ENCODE measurements at regions not wholly inside any gene's neighbourhood (a gene's known extent, or its start where the extent isn't known, plus 50 kb on each side); places are given as distances from the start of the nearest gene placed in this dataset.

DNA sequence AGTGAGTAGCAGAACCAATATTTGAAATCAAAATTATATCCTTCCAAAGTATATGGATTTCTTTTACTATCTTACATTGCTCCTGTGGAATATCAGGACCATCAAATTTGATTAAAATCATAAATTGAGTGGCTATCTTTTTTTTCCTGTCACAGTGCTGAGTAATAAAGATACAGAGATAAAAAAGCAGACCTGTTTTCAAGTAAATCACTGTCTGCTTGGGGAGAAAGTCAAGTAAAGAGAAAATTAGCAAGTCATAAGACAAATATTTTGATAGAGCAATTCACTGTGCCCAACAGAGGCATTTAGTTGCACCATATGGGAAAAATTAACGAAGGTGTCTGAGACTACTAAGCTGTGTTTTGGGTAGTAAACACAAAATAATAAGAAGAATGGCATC, 933.7 kb downstream of the NTRK3 start:
- Histone ChIP-seq H3K4me1 (ENCODE audit: insufficient read depth, low read length) (no peaks in the 10 kb centered on the region), H3K27ac (ENCODE audit: low read depth, low read length) (no peak overlapping the region), H3K36me3 (ENCODE audit: insufficient read depth, low read length) (no peaks in the 10 kb centered on the region), H3K9me3 (ENCODE audit: low read length) (no peaks in the 10 kb centered on the region), H3K4me3 (ENCODE audit: low read length) (no peak overlapping the region), H3K27me3 (ENCODE audit: insufficient read depth, low read length, poor library complexity, severe bottlenecking) (no peaks in the 10 kb centered on the region)
- CTCF ChIA-PET = no interaction called here
- POLR2A ChIA-PET = no interaction called here
- peaks cover 0 to 11% (median 4%) of the 10 kb centered on the region in 5 donors for H3K9me3 Mint-ChIP-seq
- no peaks in the 10 kb centered on the region for H3K36me3 Mint-ChIP-seq
- H3K4me3 Mint-ChIP-seq = no peak overlapping the region
- no peaks in the 10 kb centered on the region for H3K27me3 Mint-ChIP-seq
- H3K4me1 Mint-ChIP-seq = no peaks in the 10 kb centered on the region
- no peak for DNase-seq
- H3K27ac Mint-ChIP-seq = no peak overlapping the region

DNA sequence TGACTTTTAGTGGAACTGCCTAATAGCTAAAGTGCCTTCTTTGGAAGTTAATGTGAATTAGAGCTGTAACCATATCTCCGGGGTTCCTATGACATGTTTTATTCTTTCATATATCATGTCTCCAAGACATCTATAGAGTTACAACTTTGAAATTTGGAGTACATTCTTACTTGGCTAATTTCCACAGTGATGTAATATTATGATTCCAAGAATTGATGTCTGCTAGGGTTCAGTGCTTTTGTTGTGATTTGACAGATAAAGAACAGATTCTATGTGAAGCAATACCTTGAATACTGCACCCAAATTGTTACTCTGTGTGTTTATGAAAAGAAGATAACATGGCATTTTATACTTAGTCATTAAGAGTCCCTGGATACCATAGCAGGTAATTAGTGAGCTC, 934.3 kb downstream of the NTRK3 start:
- Histone ChIP-seq H3K27ac (ENCODE audit: low read depth, low read length) (no peak overlapping the region), H3K4me1 (ENCODE audit: insufficient read depth, low read length) (no peaks in the 10 kb centered on the region), H3K4me3 (ENCODE audit: low read length) (no peak overlapping the region), H3K9me3 (ENCODE audit: low read length) (no peaks in the 10 kb centered on the region), H3K36me3 (ENCODE audit: insufficient read depth, low read length) (no peaks in the 10 kb centered on the region), H3K27me3 (ENCODE audit: insufficient read depth, low read length, poor library complexity, severe bottlenecking) (no peaks in the 10 kb centered on the region)
- ChIA-PET CTCF (no interaction called here), POLR2A (no interaction called here)
- H3K9me3 Mint-ChIP-seq = peaks cover 0 to 11% (median 4%) of the 10 kb centered on the region in 5 donors
- H3K36me3 Mint-ChIP-seq = no peaks in the 10 kb centered on the region
- H3K4me3 Mint-ChIP-seq = no peak overlapping the region
- DNase-seq = no peak
- no peak overlapping the region for H3K27ac Mint-ChIP-seq
- no peaks in the 10 kb centered on the region for H3K27me3 Mint-ChIP-seq
- H3K4me1 Mint-ChIP-seq = no peaks in the 10 kb centered on the region

DNA sequence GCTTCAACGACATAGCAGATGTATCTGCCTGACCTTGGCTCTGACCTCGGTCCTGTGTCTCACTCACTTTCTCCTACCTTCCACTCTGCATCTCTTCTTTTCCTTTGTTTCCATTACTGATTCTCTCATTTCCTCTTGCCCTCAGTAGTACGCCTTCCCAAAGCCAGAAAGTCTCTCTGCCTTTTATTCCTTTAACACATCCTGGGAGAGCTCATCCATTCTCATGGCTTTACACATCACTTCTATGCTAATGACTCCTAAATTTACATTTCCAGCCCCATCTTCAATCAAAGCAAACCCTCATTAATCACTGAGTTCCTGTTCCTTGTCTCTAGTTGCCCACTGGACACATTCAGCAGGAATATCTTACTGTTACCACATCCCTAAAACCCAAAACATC, 938.6 kb downstream of the NTRK3 start:
- H3K9me3 Mint-ChIP-seq = peaks cover 0 to 4% (median 0%) of the 10 kb centered on the region in 5 donors
- CTCF ChIA-PET = no interaction called here
- POLR2A ChIA-PET = no interaction called here
- Histone ChIP-seq H3K36me3 (ENCODE audit: insufficient read depth, low read length) (no peaks in the 10 kb centered on the region), H3K27ac (ENCODE audit: low read depth, low read length) (no peak overlapping the region), H3K4me1 (ENCODE audit: insufficient read depth, low read length) (no peaks in the 10 kb centered on the region), H3K4me3 (ENCODE audit: low read length) (no peak overlapping the region), H3K27me3 (ENCODE audit: insufficient read depth, low read length, poor library complexity, severe bottlenecking) (no peaks in the 10 kb centered on the region), H3K9me3 (ENCODE audit: low read length) (no peaks in the 10 kb centered on the region)
- no peaks in the 10 kb centered on the region for H3K36me3 Mint-ChIP-seq
- no peak for DNase-seq
- H3K27ac Mint-ChIP-seq = no peak overlapping the region
- no peaks in the 10 kb centered on the region for H3K27me3 Mint-ChIP-seq
- H3K4me1 Mint-ChIP-seq = no peaks in the 10 kb centered on the region
- H3K4me3 Mint-ChIP-seq = no peak overlapping the region

DNA sequence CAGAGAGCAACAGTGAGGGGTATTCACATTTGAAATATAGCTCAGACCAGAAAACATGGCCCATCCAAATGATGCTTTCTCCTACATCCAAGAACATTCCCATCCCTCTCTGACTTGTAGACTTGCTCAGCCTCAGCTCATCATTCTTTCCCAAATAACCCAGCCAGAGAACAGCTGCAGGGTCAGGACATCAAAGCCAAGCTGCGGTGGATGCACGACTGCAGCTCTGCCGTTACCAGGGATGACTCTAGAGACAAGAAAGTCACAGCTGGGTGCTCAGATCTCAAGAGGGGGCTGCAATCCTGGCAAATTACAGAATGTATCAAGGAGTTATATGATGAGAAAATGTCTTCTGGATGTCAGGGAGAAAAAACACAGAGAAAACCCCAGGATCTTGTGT, 944.3 kb downstream of the NTRK3 start:
- no peak for DNase-seq
- no peak overlapping the region for H3K4me3 Mint-ChIP-seq
- H3K36me3 Mint-ChIP-seq = no peaks in the 10 kb centered on the region
- no peak overlapping the region for H3K27ac Mint-ChIP-seq
- no peaks in the 10 kb centered on the region for H3K27me3 Mint-ChIP-seq
- Histone ChIP-seq H3K27me3 (ENCODE audit: insufficient read depth, low read length, poor library complexity, severe bottlenecking) (no peaks in the 10 kb centered on the region), H3K27ac (ENCODE audit: low read depth, low read length) (no peak overlapping the region), H3K4me3 (ENCODE audit: low read length) (no peak overlapping the region), H3K4me1 (ENCODE audit: insufficient read depth, low read length) (no peaks in the 10 kb centered on the region), H3K9me3 (ENCODE audit: low read length) (no peaks in the 10 kb centered on the region), H3K36me3 (ENCODE audit: insufficient read depth, low read length) (no peaks in the 10 kb centered on the region)
- H3K4me1 Mint-ChIP-seq = no peaks in the 10 kb centered on the region
- peaks cover 0 to under 1% (median 0%) of the 10 kb centered on the region in 5 donors for H3K9me3 Mint-ChIP-seq
- ChIA-PET CTCF (no interaction called here), POLR2A (no interaction called here)

DNA sequence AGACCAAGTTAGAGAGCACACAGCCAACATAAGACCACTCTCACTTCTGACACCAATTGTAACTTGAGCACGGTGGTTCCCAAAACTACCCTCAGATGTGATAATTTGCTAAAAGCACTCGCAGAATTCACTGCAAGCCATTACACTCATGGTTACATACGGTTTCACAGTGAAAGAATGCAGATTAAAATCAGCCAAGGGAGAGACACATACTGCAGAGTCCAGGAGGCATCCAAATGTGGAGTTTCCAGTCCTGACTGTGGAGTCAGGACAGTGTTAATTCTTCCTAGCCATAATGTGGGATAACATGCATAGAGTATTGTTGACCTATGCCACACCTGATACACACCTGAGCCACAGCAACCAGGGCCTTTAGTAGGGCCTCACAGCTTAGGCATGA, 956.4 kb downstream of the NTRK3 start:
- no peaks in the 10 kb centered on the region for H3K27me3 ChIP-seq (ENCODE audit: insufficient read depth, low read length, poor library complexity, severe bottlenecking)
- H3K36me3 Mint-ChIP-seq = no peaks in the 10 kb centered on the region
- no peak overlapping the region for H3K27ac Mint-ChIP-seq
- DNase-seq = no peak
- H3K36me3 ChIP-seq (ENCODE audit: insufficient read depth, low read length) = no peaks in the 10 kb centered on the region
- H3K9me3 ChIP-seq (ENCODE audit: low read length) = no peaks in the 10 kb centered on the region
- no peaks in the 10 kb centered on the region for H3K4me1 ChIP-seq (ENCODE audit: insufficient read depth, low read length)
- H3K4me3 ChIP-seq (ENCODE audit: low read length) = no peak overlapping the region
- H3K4me1 Mint-ChIP-seq = no peaks in the 10 kb centered on the region
- peaks cover 0 to 2% (median 0%) of the 10 kb centered on the region in 5 donors for H3K9me3 Mint-ChIP-seq
- CTCF ChIA-PET = no interaction called here
- POLR2A ChIA-PET = no interaction called here
- no peak overlapping the region for H3K4me3 Mint-ChIP-seq
- H3K27ac ChIP-seq (ENCODE audit: low read depth, low read length) = no peak overlapping the region
- no peaks in the 10 kb centered on the region for H3K27me3 Mint-ChIP-seq

DNA sequence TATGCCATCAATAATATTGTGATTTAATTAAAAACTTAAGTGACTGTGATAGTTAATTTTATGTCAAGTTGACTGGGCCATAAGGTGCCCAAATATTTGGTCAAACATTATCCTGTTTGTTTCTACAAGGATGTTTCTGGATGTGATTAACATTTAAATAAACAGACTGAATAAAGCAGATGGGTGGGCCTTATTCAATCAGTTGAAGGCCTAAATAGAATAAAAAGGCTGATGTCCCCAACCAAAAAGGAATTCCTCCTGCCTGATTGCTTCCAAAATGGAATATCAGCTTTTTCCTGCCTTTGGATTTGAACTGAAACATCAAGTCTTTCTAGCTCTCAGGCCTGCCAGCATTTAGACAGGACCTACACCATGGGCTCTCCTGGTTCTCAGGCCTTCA, 961.7 kb downstream of the NTRK3 start:
- Mint-ChIP-seq H3K36me3 (no peaks in the 10 kb centered on the region), H3K4me3 (no peak overlapping the region), H3K4me1 (no peaks in the 10 kb centered on the region), H3K9me3 (peaks cover 0 to 4% (median 3%) of the 10 kb centered on the region in 5 donors), H3K27ac (no peak overlapping the region), H3K27me3 (no peaks in the 10 kb centered on the region)
- Histone ChIP-seq H3K36me3 (ENCODE audit: insufficient read depth, low read length) (no peaks in the 10 kb centered on the region), H3K9me3 (ENCODE audit: low read length) (no peaks in the 10 kb centered on the region), H3K4me3 (ENCODE audit: low read length) (no peak overlapping the region), H3K27me3 (ENCODE audit: insufficient read depth, low read length, poor library complexity, severe bottlenecking) (no peaks in the 10 kb centered on the region), H3K27ac (ENCODE audit: low read depth, low read length) (no peak overlapping the region), H3K4me1 (ENCODE audit: insufficient read depth, low read length) (no peaks in the 10 kb centered on the region)
- no peak for DNase-seq
- ChIA-PET CTCF (no interaction called here), POLR2A (no interaction called here)

DNA sequence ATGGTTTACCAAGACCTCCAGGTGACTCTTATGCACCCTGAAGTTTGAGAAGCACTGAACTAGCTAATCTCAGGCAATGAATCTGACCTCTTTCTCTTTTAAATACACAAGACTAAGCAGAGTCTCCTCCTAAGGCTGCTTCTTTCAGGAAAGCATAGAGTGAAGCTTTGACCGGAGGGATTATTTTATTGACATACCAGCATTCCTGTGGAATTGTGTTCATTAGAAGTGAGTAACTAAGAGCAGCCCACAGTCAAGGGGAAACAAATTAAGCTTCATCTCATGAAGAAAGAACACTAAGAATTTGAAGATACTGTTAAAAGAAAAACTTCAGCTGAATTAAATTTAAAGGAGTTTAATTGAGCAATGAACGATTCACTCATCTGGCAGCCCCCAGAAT, 963.5 kb downstream of the NTRK3 start:
- H3K27me3 ChIP-seq (ENCODE audit: insufficient read depth, low read length, poor library complexity, severe bottlenecking) = no peaks in the 10 kb centered on the region
- Mint-ChIP-seq H3K9me3 (peaks cover 0 to 4% (median 3%) of the 10 kb centered on the region in 5 donors), H3K36me3 (no peaks in the 10 kb centered on the region), H3K27ac (no peak overlapping the region), H3K4me1 (no peaks in the 10 kb centered on the region), H3K4me3 (no peak overlapping the region), H3K27me3 (no peaks in the 10 kb centered on the region)
- no peaks in the 10 kb centered on the region for H3K36me3 ChIP-seq (ENCODE audit: insufficient read depth, low read length)
- POLR2A ChIA-PET = no interaction called here
- no peak for DNase-seq
- no peak overlapping the region for H3K4me3 ChIP-seq (ENCODE audit: low read length)
- no peaks in the 10 kb centered on the region for H3K9me3 ChIP-seq (ENCODE audit: low read length)
- H3K27ac ChIP-seq (ENCODE audit: low read depth, low read length) = no peak overlapping the region
- no peaks in the 10 kb centered on the region for H3K4me1 ChIP-seq (ENCODE audit: insufficient read depth, low read length)
- CTCF ChIA-PET = no interaction called here

DNA sequence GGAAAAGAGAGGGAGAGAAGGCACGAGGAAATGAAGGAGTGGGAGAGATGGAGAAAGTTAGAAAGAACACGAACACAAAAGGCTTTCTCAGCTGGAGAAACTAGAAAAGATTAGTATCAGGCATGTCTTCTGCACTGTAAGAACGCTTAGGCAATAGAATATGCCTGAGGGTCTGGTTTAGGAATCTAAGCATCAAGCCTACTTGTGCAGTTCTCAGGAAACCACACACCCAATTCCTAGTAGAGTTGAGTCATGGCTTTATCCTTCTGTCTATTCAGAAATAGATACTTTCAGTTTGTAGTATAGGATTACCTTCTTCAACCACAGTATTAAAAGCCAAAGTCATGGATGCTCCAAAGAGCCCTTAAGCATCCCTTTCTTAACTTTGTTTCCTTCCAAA, 969.4 kb downstream of the NTRK3 start:
- Mint-ChIP-seq H3K36me3 (no peaks in the 10 kb centered on the region), H3K4me3 (no peak overlapping the region), H3K4me1 (no peaks in the 10 kb centered on the region), H3K27ac (no peak overlapping the region), H3K27me3 (no peaks in the 10 kb centered on the region), H3K9me3 (peaks cover 0 to 8% (median 0%) of the 10 kb centered on the region in 5 donors)
- Histone ChIP-seq H3K36me3 (ENCODE audit: insufficient read depth, low read length) (no peaks in the 10 kb centered on the region), H3K4me1 (ENCODE audit: insufficient read depth, low read length) (no peaks in the 10 kb centered on the region), H3K9me3 (ENCODE audit: low read length) (no peaks in the 10 kb centered on the region), H3K27me3 (ENCODE audit: insufficient read depth, low read length, poor library complexity, severe bottlenecking) (no peaks in the 10 kb centered on the region), H3K27ac (ENCODE audit: low read depth, low read length) (no peak overlapping the region), H3K4me3 (ENCODE audit: low read length) (no peak overlapping the region)
- no peak for DNase-seq
- POLR2A ChIA-PET = no interaction called here
- CTCF ChIA-PET = no interaction called here

DNA sequence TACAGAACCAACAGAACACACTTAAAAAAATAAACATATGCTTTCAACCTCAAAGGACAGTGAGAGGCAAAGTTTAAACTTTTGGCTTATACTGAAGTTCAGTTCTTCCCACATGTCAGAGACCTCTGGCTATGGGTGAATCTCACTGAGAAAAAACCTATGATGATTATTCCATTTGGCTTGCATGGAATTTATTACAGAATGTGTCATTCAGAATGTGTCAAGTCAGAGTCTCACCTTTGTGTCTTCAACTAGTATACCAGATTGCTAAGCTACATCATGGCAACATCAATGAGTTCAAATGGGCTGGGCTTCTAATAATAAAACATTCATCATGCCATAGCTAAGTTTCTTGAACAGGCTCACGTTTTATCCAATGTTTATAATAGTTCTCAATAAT, 987.0 kb downstream of the NTRK3 start:
- H3K4me3 Mint-ChIP-seq = no peak overlapping the region
- no peak overlapping the region for H3K27ac Mint-ChIP-seq
- H3K36me3 Mint-ChIP-seq = no peaks in the 10 kb centered on the region
- ChIA-PET CTCF (no interaction called here), POLR2A (no interaction called here)
- H3K27me3 Mint-ChIP-seq = peaks cover 0 to 9% of the 10 kb centered on the region in 2 donors
- no peak overlapping the region for H3K4me3 ChIP-seq (ENCODE audit: low read length)
- H3K36me3 ChIP-seq (ENCODE audit: insufficient read depth, low read length) = no peaks in the 10 kb centered on the region
- peaks cover 2 to 6% (median 2%) of the 10 kb centered on the region in 5 donors for H3K9me3 Mint-ChIP-seq
- no peak for DNase-seq
- H3K27ac ChIP-seq (ENCODE audit: low read depth, low read length) = no peak overlapping the region
- no peaks in the 10 kb centered on the region for H3K9me3 ChIP-seq (ENCODE audit: low read length)
- no peaks in the 10 kb centered on the region for H3K27me3 ChIP-seq (ENCODE audit: insufficient read depth, low read length, poor library complexity, severe bottlenecking)
- H3K4me1 ChIP-seq (ENCODE audit: insufficient read depth, low read length) = no peaks in the 10 kb centered on the region
- H3K4me1 Mint-ChIP-seq = no peaks in the 10 kb centered on the region
